NOMO-1 treated with dmso at 0.1 percent for 144 hours (cell line): ENCODE measurements at regions not wholly inside any gene's neighbourhood (a gene's known extent, or its start where the extent isn't known, plus 50 kb on each side); places are given as distances from the start of the nearest gene placed in this dataset.

ENCODE experiments used
- DNase-seq: peaks from one replicate; lab custom pipeline; 2025; ENCODE audit not compliant: unreplicated experiment; lab: John Stamatoyannopoulos, UW

GRCh38 chr15:99440551-99441443 lies 125.0 kb upstream of the MEF2A start:
- DNase-seq = no peak

GRCh38 chr15:99441444-99441800 lies 124.4 kb upstream of the MEF2A start:
- no peak for DNase-seq

- no peak for DNase-seq
Observed at GRCh38 chr15:99441871-99442251, 123.9 kb upstream of the MEF2A start.

- DNase-seq = no peak
Observed at GRCh38 chr15:99442252-99442897, 123.4 kb upstream of the MEF2A start.

- DNase-seq = no peak
Observed at GRCh38 chr15:99443056-99443756, 122.6 kb upstream of the MEF2A start.

- DNase-seq = no peak
Observed at GRCh38 chr15:99443768-99444446, 121.9 kb upstream of the MEF2A start.

GRCh38 chr15:99445272-99445850 lies 120.4 kb upstream of the MEF2A start:
- no peak for DNase-seq

- no peak for DNase-seq
Observed at GRCh38 chr15:99446565-99447496, 119.0 kb upstream of the MEF2A start.

- no peak for DNase-seq
Observed at GRCh38 chr15:99447497-99448371, 118.0 kb upstream of the MEF2A start.

- no peak for DNase-seq
Observed at GRCh38 chr15:99449514-99449913, 116.3 kb upstream of the MEF2A start.

GRCh38 chr15:99450896-99451358 lies 114.9 kb upstream of the MEF2A start:
- no peak for DNase-seq

- DNase-seq = no peak
Observed at GRCh38 chr15:99451484-99451883, 114.3 kb upstream of the MEF2A start.

GRCh38 chr15:99452010-99452409 lies 113.8 kb upstream of the MEF2A start:
- DNase-seq = no peak

- peak; percentile 15 for DNase-seq
Observed at GRCh38 chr15:99452728-99453636, 112.8 kb upstream of the MEF2A start.

- no peak for DNase-seq
Observed at GRCh38 chr15:99453637-99454030, 112.2 kb upstream of the MEF2A start.

GRCh38 chr15:99454107-99454809 lies 111.5 kb upstream of the MEF2A start:
- DNase-seq = no peak
